Prostate gland (tissue), 2 donors: ENCODE measurements at regions not wholly inside any gene's neighbourhood (a gene's known extent, or its start where the extent isn't known, plus 50 kb on each side); places are given as distances from the start of the nearest gene placed in this dataset.

Experiments
- POLR2A ChIP-seq: fragments of 450-650 bp; IDR thresholded peaks from one replicate; pipeline ENCODE4 v1.6.1; 2016; ENCODE audit warnings: antibody characterized with exemption, mild to moderate bottlenecking
- POLR2AphosphoS5 ChIP-seq: sonication (generic); formaldehyde crosslinking; IDR thresholded peaks from one replicate; pipeline ENCODE4 v1.6.1; 2017; ENCODE audit warnings: antibody characterized with exemption
- TF ChIP-seq, protein P1 (sequence below), 4 experiments: fragments of 200-600 bp in 2 of 4; fragments of 450-650 bp in 2 of 4; sonication (generic) in 2 of 4; IDR thresholded peaks; 1 replicate in 3 of 4; 2 replicates in 1 of 4; pipeline ENCODE4 v1.5.1; 2016 to 2019; ENCODE audit warnings: antibody characterized with exemption in 4 of 4, mild to moderate bottlenecking in 2 of 4, moderate library complexity in 2 of 4

DNA sequence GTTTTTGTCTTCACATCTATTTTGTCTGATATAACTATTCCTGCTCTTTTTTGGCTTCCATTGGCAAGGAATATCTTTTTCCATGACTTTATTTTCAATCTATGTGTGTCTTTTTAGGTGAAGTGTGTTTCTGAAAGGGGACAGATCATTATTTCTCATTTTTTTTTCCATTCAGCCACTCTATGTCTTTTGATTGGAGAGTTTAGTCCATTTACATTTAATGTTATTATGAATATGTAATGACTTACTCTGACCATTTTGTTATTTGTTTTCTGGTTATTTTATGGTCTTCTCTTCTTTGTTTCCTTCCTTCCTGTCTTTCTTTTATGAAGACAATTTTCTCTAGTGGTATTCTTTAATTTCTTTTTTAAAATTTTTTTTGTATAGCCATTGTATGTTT lies 178.6 kb upstream of the CNTN5 start:
- TF ChIP-seq, protein P1, sequence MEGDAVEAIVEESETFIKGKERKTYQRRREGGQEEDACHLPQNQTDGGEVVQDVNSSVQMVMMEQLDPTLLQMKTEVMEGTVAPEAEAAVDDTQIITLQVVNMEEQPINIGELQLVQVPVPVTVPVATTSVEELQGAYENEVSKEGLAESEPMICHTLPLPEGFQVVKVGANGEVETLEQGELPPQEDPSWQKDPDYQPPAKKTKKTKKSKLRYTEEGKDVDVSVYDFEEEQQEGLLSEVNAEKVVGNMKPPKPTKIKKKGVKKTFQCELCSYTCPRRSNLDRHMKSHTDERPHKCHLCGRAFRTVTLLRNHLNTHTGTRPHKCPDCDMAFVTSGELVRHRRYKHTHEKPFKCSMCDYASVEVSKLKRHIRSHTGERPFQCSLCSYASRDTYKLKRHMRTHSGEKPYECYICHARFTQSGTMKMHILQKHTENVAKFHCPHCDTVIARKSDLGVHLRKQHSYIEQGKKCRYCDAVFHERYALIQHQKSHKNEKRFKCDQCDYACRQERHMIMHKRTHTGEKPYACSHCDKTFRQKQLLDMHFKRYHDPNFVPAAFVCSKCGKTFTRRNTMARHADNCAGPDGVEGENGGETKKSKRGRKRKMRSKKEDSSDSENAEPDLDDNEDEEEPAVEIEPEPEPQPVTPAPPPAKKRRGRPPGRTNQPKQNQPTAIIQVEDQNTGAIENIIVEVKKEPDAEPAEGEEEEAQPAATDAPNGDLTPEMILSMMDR (IDR thresholded peaks at IDR 0.05) = no peak
- no peak for TF ChIP-seq POLR2A
- TF ChIP-seq POLR2AphosphoS5 = no peak
